Gastroesophageal sphincter (tissue), 4 donors: ENCODE measurements at regions not wholly inside any gene's neighbourhood (a gene's known extent, or its start where the extent isn't known, plus 50 kb on each side); places are given as distances from the start of the nearest gene placed in this dataset.

Experiments
- ATAC-seq: fragments of 150-250 bp; one replicate; pipeline ENCODE4 v1.9.1; 2016; ENCODE audit warnings: mild to moderate bottlenecking, moderate library complexity
- H3K27ac ChIP-seq, 4 donors: fragments of 200-600 bp; sonication (generic) in 3 of 4; 1 replicate in 3 of 4; 2 replicates in 1 of 4; pipeline ENCODE4 v1.5.1; 2016 to 2019
- H3K27me3 ChIP-seq: fragments of 200-600 bp; sonication (generic); one replicate; pipeline ENCODE4 v1.5.1; 2019
- H3K36me3 ChIP-seq, 2 donors: fragments of 200-600 bp; sonication (generic); one replicate each; pipeline ENCODE4 v1.5.1; 2019; ENCODE audit warnings: control low read depth in 1 of 2
- H3K4me1 ChIP-seq, 3 donors: fragments of 200-600 bp; sonication (generic); 1 replicate in 2 of 3; 2 replicates in 1 of 3; pipeline ENCODE4 v1.5.1; 2016 to 2019; ENCODE audit warnings: control low read depth in 2 of 3
- H3K4me3 ChIP-seq, 2 donors: fragments of 200-600 bp; sonication (generic); one replicate each; pipeline ENCODE4 v1.5.1; 2019; ENCODE audit warnings: mild to moderate bottlenecking in 1 of 2, moderate library complexity in 1 of 2
- H3K9me3 ChIP-seq, 3 donors: fragments of 200-600 bp; sonication (generic); one replicate each; pipeline ENCODE4 v1.5.1; 2017 to 2019; ENCODE audit warnings: control low read depth in 2 of 3
- EP300 ChIP-seq: sonication (generic); formaldehyde crosslinking; IDR thresholded peaks from one replicate; pipeline ENCODE4 v1.6.1; 2017; ENCODE audit warnings: antibody characterized with exemption, mild to moderate bottlenecking
- POLR2A ChIP-seq, 2 donors: fragments of 450-650 bp; IDR thresholded peaks; one replicate each; pipeline ENCODE4 v1.6.1; 2017; ENCODE audit warnings: antibody characterized with exemption in 2 of 2, mild to moderate bottlenecking in 2 of 2, moderate library complexity in 1 of 2
- POLR2AphosphoS5 ChIP-seq: sonication (generic); formaldehyde crosslinking; IDR thresholded peaks from one replicate; pipeline ENCODE4 v1.6.1; 2017; ENCODE audit warnings: antibody characterized with exemption
- WGBS, 2 donors: methylation state at CpG; one replicate each; pipeline ENCODE4 v1.1.5; 2018; ENCODE audit warnings: low coverage in 1 of 2; 5-methylcytosine and 5-hydroxymethylcytosine counted together
- TF ChIP-seq, protein P1 (sequence below), 4 experiments: fragments of 200-600 bp in 2 of 4; fragments of 450-650 bp in 2 of 4; sonication (generic) in 1 of 4; IDR thresholded peaks; one replicate each; pipeline ENCODE4 v1.5.1; 2017 to 2019; ENCODE audit warnings: antibody characterized with exemption in 4 of 4, mild to moderate bottlenecking in 2 of 4, moderate library complexity in 2 of 4

DNA sequence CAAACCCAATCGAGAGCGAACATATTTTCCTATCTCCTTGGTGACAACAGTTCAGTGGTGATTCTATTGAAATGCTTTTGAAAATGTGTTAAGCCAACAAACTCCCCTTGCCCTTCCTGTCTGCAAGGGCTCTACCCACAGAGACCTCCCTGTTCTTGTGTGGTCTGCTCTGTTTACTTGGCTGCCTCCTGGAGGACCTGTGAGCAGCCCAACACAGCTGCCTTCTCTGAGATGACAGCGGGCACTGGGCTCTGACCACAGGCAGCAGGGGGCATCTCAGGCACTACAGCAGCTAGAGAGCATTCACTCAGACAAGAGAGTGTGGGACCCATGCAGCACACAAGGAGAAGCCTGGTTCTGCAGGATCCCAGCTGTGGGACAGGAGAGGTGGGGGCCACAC is 416.4 kb downstream of the TCERG1L start:
- Histone ChIP-seq H3K9me3 (no peaks in the 10 kb centered on the region), H3K36me3 (no peaks in the 10 kb centered on the region), H3K27ac (no peak overlapping the region), H3K4me3 (no peak overlapping the region), H3K27me3 (peaks cover 41% of the 10 kb centered on the region), H3K4me1 (no peaks in the 10 kb centered on the region)
- TF ChIP-seq POLR2A (IDR thresholded peaks at IDR 0.05): no peak
- no peak for TF ChIP-seq EP300
- TF ChIP-seq POLR2AphosphoS5: no peak
- TF ChIP-seq, protein P1, sequence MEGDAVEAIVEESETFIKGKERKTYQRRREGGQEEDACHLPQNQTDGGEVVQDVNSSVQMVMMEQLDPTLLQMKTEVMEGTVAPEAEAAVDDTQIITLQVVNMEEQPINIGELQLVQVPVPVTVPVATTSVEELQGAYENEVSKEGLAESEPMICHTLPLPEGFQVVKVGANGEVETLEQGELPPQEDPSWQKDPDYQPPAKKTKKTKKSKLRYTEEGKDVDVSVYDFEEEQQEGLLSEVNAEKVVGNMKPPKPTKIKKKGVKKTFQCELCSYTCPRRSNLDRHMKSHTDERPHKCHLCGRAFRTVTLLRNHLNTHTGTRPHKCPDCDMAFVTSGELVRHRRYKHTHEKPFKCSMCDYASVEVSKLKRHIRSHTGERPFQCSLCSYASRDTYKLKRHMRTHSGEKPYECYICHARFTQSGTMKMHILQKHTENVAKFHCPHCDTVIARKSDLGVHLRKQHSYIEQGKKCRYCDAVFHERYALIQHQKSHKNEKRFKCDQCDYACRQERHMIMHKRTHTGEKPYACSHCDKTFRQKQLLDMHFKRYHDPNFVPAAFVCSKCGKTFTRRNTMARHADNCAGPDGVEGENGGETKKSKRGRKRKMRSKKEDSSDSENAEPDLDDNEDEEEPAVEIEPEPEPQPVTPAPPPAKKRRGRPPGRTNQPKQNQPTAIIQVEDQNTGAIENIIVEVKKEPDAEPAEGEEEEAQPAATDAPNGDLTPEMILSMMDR (IDR thresholded peaks at IDR 0.05): no peak
- 13 to 68% methylated on average over 2 of the region's 3 CpGs for WGBS, 2 donors
- no peak for ATAC-seq

DNA sequence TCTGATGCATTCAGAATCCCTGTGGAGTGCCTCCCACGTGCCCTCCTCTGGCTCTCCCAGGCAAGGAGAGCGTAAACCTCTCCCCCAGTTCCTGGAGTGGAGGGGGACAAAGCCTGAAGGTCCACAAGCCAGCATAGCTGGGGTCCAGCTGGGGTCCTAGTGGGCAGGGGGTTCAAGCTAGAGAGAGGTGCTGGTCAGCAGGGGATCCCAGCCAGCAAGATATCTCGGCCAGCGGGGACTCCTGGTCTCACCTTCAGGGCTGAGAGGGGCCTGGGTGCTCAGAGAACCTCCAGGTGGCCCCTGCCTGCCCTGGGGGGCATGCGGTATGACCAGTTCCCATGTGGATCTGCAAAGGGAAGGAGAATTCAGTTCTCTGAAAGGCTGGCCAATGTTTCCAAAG is 413.7 kb downstream of the TCERG1L start:
- no peaks in the 10 kb centered on the region for H3K9me3 ChIP-seq
- TF ChIP-seq POLR2A (IDR thresholded peaks at IDR 0.05): no peak
- no peak for TF ChIP-seq POLR2AphosphoS5
- TF ChIP-seq, protein P1 (IDR thresholded peaks at IDR 0.05): no peak
- TF ChIP-seq EP300: no peak
- no peak overlapping the region for H3K27ac ChIP-seq
- peaks cover 46% of the 10 kb centered on the region for H3K27me3 ChIP-seq
- no peak for ATAC-seq
- 71% methylated on average over 2 of the region's 5 CpGs; no CpG with 5 or more reads in 1 of the 2 donors for WGBS, 2 donors
- H3K36me3 ChIP-seq: no peaks in the 10 kb centered on the region
- H3K4me3 ChIP-seq: no peak overlapping the region
- H3K4me1 ChIP-seq: no peaks in the 10 kb centered on the region

DNA sequence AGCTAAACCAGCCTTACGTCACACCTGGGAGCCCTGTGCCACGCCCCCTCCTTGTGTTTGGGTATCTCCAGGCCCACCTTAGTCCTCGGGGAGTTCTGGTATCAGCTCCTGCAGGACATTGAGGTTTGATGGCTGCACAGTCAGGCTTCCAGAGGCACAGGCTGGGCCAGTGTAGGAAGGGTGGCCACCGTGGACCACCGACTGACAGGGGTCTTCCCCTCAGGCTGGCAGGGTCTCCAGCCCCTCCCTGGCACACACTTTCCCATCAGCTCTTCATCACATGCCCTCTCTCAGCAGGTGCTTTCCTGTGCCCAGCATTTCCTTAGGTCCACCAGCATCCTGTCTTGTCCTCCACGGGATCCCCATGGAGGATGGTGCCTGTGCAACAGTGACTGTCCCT is 413.1 kb downstream of the TCERG1L start:
- peaks cover 40% of the 10 kb centered on the region for H3K27me3 ChIP-seq
- no peak for ATAC-seq
- no peak overlapping the region for H3K27ac ChIP-seq
- TF ChIP-seq POLR2A (IDR thresholded peaks at IDR 0.05): no peak
- TF ChIP-seq POLR2AphosphoS5: no peak
- TF ChIP-seq EP300: no peak
- TF ChIP-seq, protein P1 (IDR thresholded peaks at IDR 0.05): no peak
- no peaks in the 10 kb centered on the region for H3K4me1 ChIP-seq
- WGBS, 2 donors: 72% methylated on average over 2 of the region's 6 CpGs; no CpG with 5 or more reads in 1 of the 2 donors
- H3K4me3 ChIP-seq: no peak overlapping the region
- H3K9me3 ChIP-seq: no peaks in the 10 kb centered on the region
- no peaks in the 10 kb centered on the region for H3K36me3 ChIP-seq

DNA sequence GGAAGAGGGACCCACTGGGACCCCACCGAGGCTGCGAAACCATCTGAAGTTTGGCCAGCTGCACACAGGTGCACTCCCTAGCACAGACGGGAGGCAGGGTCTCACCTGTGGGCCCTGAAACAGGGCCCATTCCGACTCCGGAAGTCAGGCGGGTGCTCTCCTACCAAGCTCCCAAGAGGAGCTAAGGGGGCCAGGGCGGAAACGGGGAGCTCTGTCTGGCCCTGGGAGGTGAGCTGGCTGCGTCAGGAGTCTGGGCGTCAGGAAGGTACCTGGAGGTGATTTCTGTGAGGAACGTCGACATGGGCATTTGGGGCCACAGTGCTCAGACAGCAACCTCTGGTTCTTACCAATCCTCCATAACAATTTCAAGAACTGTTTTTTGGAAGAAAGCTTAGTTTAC is 411.7 kb downstream of the TCERG1L start:
- no peak for ATAC-seq
- TF ChIP-seq EP300: no peak
- TF ChIP-seq, protein P1 (IDR thresholded peaks at IDR 0.05): no peak
- no peak for TF ChIP-seq POLR2A (IDR thresholded peaks at IDR 0.05)
- no peak for TF ChIP-seq POLR2AphosphoS5
- peaks cover 46% of the 10 kb centered on the region for H3K27me3 ChIP-seq
- no peak overlapping the region for H3K4me3 ChIP-seq
- no peak overlapping the region for H3K27ac ChIP-seq
- no peaks in the 10 kb centered on the region for H3K9me3 ChIP-seq
- no peaks in the 10 kb centered on the region for H3K4me1 ChIP-seq
- no peaks in the 10 kb centered on the region for H3K36me3 ChIP-seq
- WGBS, 2 donors: 92% methylated on average over 8 of the region's 12 CpGs; no CpG with 5 or more reads in 1 of the 2 donors

DNA sequence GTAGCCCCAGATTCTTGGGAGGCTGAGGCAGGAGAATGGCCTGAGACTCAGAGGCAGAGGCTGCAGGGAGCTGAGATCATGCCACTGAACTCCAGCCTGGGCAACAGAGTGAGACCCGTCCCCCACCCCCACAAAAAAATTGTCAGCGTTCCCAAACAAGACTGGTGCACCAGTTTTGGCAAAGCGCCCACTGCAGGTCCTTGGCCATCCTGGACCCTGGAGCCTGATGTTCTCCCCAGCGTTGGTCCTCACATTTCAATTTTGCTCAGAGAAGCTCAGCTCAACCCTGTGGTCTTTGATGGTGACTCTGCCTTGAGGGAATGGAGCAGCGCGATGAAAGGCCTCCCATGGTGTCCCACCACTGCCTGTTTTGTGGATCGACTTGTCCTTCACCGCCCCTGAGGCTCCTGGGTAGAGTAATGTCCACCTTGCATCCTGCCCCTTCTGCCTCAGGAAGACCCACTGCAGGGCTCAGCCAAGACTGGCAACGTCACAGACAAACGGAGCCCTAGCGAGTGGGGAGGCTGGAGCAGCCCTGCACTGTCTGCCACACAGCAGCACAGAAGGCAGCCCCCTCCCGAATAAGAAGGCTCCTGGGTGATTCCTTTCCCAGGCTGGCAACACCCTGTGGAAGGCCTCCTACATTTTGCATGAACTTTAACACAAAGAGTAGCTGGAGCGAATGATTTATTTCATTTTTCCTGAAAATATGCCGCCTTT is 410.9 kb downstream of the TCERG1L start:
- no peaks in the 10 kb centered on the region for H3K9me3 ChIP-seq
- TF ChIP-seq EP300 (no peak), POLR2AphosphoS5 (no peak), POLR2A (IDR thresholded peaks at IDR 0.05) (no peak)
- TF ChIP-seq, protein P1 (IDR thresholded peaks at IDR 0.05): no peak
- no peaks in the 10 kb centered on the region for H3K4me1 ChIP-seq
- H3K27me3 ChIP-seq: peaks cover 46% of the 10 kb centered on the region
- no peak overlapping the region for H3K4me3 ChIP-seq
- no peak for ATAC-seq
- no peaks in the 10 kb centered on the region for H3K36me3 ChIP-seq
- 74 to 81% methylated on average over 3 to 5 of the region's 14 CpGs for WGBS, 2 donors
- no peak overlapping the region for H3K27ac ChIP-seq
